GM12873 (cell line): ENCODE measurements at regions not wholly inside any gene's neighbourhood (a gene's known extent, or its start where the extent isn't known, plus 50 kb on each side); places are given as distances from the start of the nearest gene placed in this dataset.

Experiments
- CTCF ChIP-seq: IDR thresholded peaks from 2 replicates; pipeline ENCODE4 v1.5.1; 2012; ENCODE audit warnings: low read depth, mild to moderate bottlenecking, moderate library complexity, low read length, control low read depth; ENCODE audit not compliant: insufficient read depth; ENCODE audit errors: missing control alignments

- no peak for TF ChIP-seq CTCF
These were observed 173.5 kb upstream of the KCNIP4 start for GRCh38 chr4:22122062-22122461.

GRCh38 chr4:22115262-22115661 lies 166.7 kb upstream of the KCNIP4 start:
- no peak for TF ChIP-seq CTCF

GRCh38 chr4:22103768-22104167 lies 155.2 kb upstream of the KCNIP4 start:
- no peak for TF ChIP-seq CTCF

GRCh38 chr4:22099896-22100295 lies 151.3 kb upstream of the KCNIP4 start:
- no peak for TF ChIP-seq CTCF

GRCh38 chr4:22097596-22097995 lies 149.0 kb upstream of the KCNIP4 start:
- TF ChIP-seq CTCF: no peak

GRCh38 chr4:22094217-22094616 lies 145.6 kb upstream of the KCNIP4 start:
- no peak for TF ChIP-seq CTCF

GRCh38 chr4:22093126-22093525 lies 144.6 kb upstream of the KCNIP4 start:
- no peak for TF ChIP-seq CTCF
